ENCODE measurements at regions not wholly inside any gene's neighbourhood (a gene's known extent, or its start where the extent isn't known, plus 50 kb on each side); places are given as distances from the start of the nearest gene placed in this dataset.

- Histone ChIP-seq H3K9ac (ENCODE audit: low read depth, low read length) (no peak overlapping the region), H3K36me3 (ENCODE audit: insufficient read depth, low read depth, low read length) (no peaks in the 10 kb centered on the region), H3K4me3 (ENCODE audit: low read length) (no peak overlapping the region), H3K27me3 (ENCODE audit: insufficient read depth, low read length) (peaks cover 6% of the 10 kb centered on the region; the same call in 1 of the 2 replicates), H3K9me3 (ENCODE audit: insufficient read depth, low read depth, low read length) (no peaks in the 10 kb centered on the region), H3K27ac (ENCODE audit: low read length) (no peak overlapping the region), H3K4me1 (ENCODE audit: insufficient read depth, low read length) (peaks cover 8% of the 10 kb centered on the region)
Observed at GRCh38 chr11:44445500-44446365, 119.7 kb upstream of the CD82 start.

GRCh38 chr11:44446366-44446762 lies 119.1 kb upstream of the CD82 start:
- Histone ChIP-seq H3K27me3 (ENCODE audit: insufficient read depth, low read length) (peaks cover 6% of the 10 kb centered on the region; the same call in 1 of the 2 replicates), H3K4me3 (ENCODE audit: low read length) (no peak overlapping the region), H3K9ac (ENCODE audit: low read depth, low read length) (no peak overlapping the region)

GRCh38 chr11:44446996-44447771 lies 118.3 kb upstream of the CD82 start:
- H3K36me3 ChIP-seq (ENCODE audit: insufficient read depth, low read depth, low read length) = no peaks in the 10 kb centered on the region
- H3K27ac ChIP-seq (ENCODE audit: low read length) = no peak overlapping the region
- no peak overlapping the region for H3K4me3 ChIP-seq (ENCODE audit: low read length)
- H3K9ac ChIP-seq (ENCODE audit: low read depth, low read length) = no peak overlapping the region
- H3K4me1 ChIP-seq (ENCODE audit: insufficient read depth, low read length) = peaks cover 8% of the 10 kb centered on the region
- peaks cover 6% of the 10 kb centered on the region; the same call in 1 of the 2 replicates for H3K27me3 ChIP-seq (ENCODE audit: insufficient read depth, low read length)
- H3K9me3 ChIP-seq (ENCODE audit: insufficient read depth, low read depth, low read length) = no peaks in the 10 kb centered on the region

More at GRCh38 chr11:44446366-44446762, 119.1 kb upstream of the CD82 start:
- no peaks in the 10 kb centered on the region for H3K36me3 ChIP-seq (ENCODE audit: insufficient read depth, low read depth, low read length)
- no peaks in the 10 kb centered on the region for H3K9me3 ChIP-seq (ENCODE audit: insufficient read depth, low read depth, low read length)
- peaks cover 8% of the 10 kb centered on the region for H3K4me1 ChIP-seq (ENCODE audit: insufficient read depth, low read length)
- no peak overlapping the region for H3K27ac ChIP-seq (ENCODE audit: low read length)

- H3K27ac ChIP-seq (ENCODE audit: low read length) = no peak overlapping the region
- H3K4me1 ChIP-seq (ENCODE audit: insufficient read depth, low read length) = peaks cover 8% of the 10 kb centered on the region
- H3K27me3 ChIP-seq (ENCODE audit: insufficient read depth, low read length) = peaks cover 6% of the 10 kb centered on the region; the same call in 1 of the 2 replicates
- H3K9me3 ChIP-seq (ENCODE audit: insufficient read depth, low read depth, low read length) = no peaks in the 10 kb centered on the region
- H3K36me3 ChIP-seq (ENCODE audit: insufficient read depth, low read depth, low read length) = no peaks in the 10 kb centered on the region
- H3K4me3 ChIP-seq (ENCODE audit: low read length) = no peak overlapping the region
- no peak overlapping the region for H3K9ac ChIP-seq (ENCODE audit: low read depth, low read length)
Observed at GRCh38 chr11:44450295-44450932, 115.0 kb upstream of the CD82 start.

- H3K27me3 ChIP-seq (ENCODE audit: insufficient read depth, low read length) = no peaks in the 10 kb centered on the region
- H3K36me3 ChIP-seq (ENCODE audit: insufficient read depth, low read depth, low read length) = no peaks in the 10 kb centered on the region
- no peaks in the 10 kb centered on the region for H3K4me1 ChIP-seq (ENCODE audit: insufficient read depth, low read length)
- no peaks in the 10 kb centered on the region for H3K9me3 ChIP-seq (ENCODE audit: insufficient read depth, low read depth, low read length)
- H3K27ac ChIP-seq (ENCODE audit: low read length) = no peak overlapping the region
- H3K4me3 ChIP-seq (ENCODE audit: low read length) = no peak overlapping the region
- H3K9ac ChIP-seq (ENCODE audit: low read depth, low read length) = no peak overlapping the region
Observed at GRCh38 chr11:44451706-44452105, 113.8 kb upstream of the CD82 start.

- no peak overlapping the region for H3K4me3 ChIP-seq (ENCODE audit: low read length)
- no peak overlapping the region for H3K9ac ChIP-seq (ENCODE audit: low read depth, low read length)
- no peak overlapping the region for H3K27ac ChIP-seq (ENCODE audit: low read length)
- no peaks in the 10 kb centered on the region for H3K4me1 ChIP-seq (ENCODE audit: insufficient read depth, low read length)
- no peaks in the 10 kb centered on the region for H3K9me3 ChIP-seq (ENCODE audit: insufficient read depth, low read depth, low read length)
- no peaks in the 10 kb centered on the region for H3K36me3 ChIP-seq (ENCODE audit: insufficient read depth, low read depth, low read length)
- no peaks in the 10 kb centered on the region for H3K27me3 ChIP-seq (ENCODE audit: insufficient read depth, low read length)
Observed at GRCh38 chr11:44452827-44453572, 112.5 kb upstream of the CD82 start.

GRCh38 chr11:44453871-44454270 lies 111.6 kb upstream of the CD82 start:
- Histone ChIP-seq H3K9ac (ENCODE audit: low read depth, low read length) (no peak overlapping the region), H3K27ac (ENCODE audit: low read length) (no peak overlapping the region), H3K36me3 (ENCODE audit: insufficient read depth, low read depth, low read length) (no peaks in the 10 kb centered on the region), H3K27me3 (ENCODE audit: insufficient read depth, low read length) (no peaks in the 10 kb centered on the region), H3K9me3 (ENCODE audit: insufficient read depth, low read depth, low read length) (no peaks in the 10 kb centered on the region), H3K4me3 (ENCODE audit: low read length) (no peak overlapping the region), H3K4me1 (ENCODE audit: insufficient read depth, low read length) (no peaks in the 10 kb centered on the region)

GRCh38 chr11:44454666-44455065 lies 110.8 kb upstream of the CD82 start:
- Histone ChIP-seq H3K4me3 (ENCODE audit: low read length) (no peak overlapping the region), H3K9ac (ENCODE audit: low read depth, low read length) (no peak overlapping the region), H3K36me3 (ENCODE audit: insufficient read depth, low read depth, low read length) (no peaks in the 10 kb centered on the region), H3K4me1 (ENCODE audit: insufficient read depth, low read length) (no peaks in the 10 kb centered on the region), H3K27me3 (ENCODE audit: insufficient read depth, low read length) (no peaks in the 10 kb centered on the region), H3K27ac (ENCODE audit: low read length) (no peak overlapping the region), H3K9me3 (ENCODE audit: insufficient read depth, low read depth, low read length) (no peaks in the 10 kb centered on the region)

GRCh38 chr11:44456544-44457300 lies 108.7 kb upstream of the CD82 start:
- Histone ChIP-seq H3K4me1 (ENCODE audit: insufficient read depth, low read length) (no peaks in the 10 kb centered on the region), H3K9me3 (ENCODE audit: insufficient read depth, low read depth, low read length) (no peaks in the 10 kb centered on the region)

GRCh38 chr11:44457862-44458261 lies 107.6 kb upstream of the CD82 start:
- H3K4me1 ChIP-seq (ENCODE audit: insufficient read depth, low read length) = no peaks in the 10 kb centered on the region
- no peaks in the 10 kb centered on the region for H3K9me3 ChIP-seq (ENCODE audit: insufficient read depth, low read depth, low read length)
- no peaks in the 10 kb centered on the region for H3K27me3 ChIP-seq (ENCODE audit: insufficient read depth, low read length)
- no peak overlapping the region for H3K9ac ChIP-seq (ENCODE audit: low read depth, low read length)
- H3K36me3 ChIP-seq (ENCODE audit: insufficient read depth, low read depth, low read length) = no peaks in the 10 kb centered on the region
- H3K27ac ChIP-seq (ENCODE audit: low read length) = no peak overlapping the region
- H3K4me3 ChIP-seq (ENCODE audit: low read length) = no peak overlapping the region

More at GRCh38 chr11:44456544-44457300, 108.7 kb upstream of the CD82 start:
- no peak overlapping the region for H3K9ac ChIP-seq (ENCODE audit: low read depth, low read length)
- H3K27me3 ChIP-seq (ENCODE audit: insufficient read depth, low read length) = no peaks in the 10 kb centered on the region
- H3K36me3 ChIP-seq (ENCODE audit: insufficient read depth, low read depth, low read length) = no peaks in the 10 kb centered on the region
- H3K27ac ChIP-seq (ENCODE audit: low read length) = no peak overlapping the region
- no peak overlapping the region for H3K4me3 ChIP-seq (ENCODE audit: low read length)
